ENCODE measurements at regions not wholly inside any gene's neighbourhood (a gene's known extent, or its start where the extent isn't known, plus 50 kb on each side); places are given as distances from the start of the nearest gene placed in this dataset.

DNA sequence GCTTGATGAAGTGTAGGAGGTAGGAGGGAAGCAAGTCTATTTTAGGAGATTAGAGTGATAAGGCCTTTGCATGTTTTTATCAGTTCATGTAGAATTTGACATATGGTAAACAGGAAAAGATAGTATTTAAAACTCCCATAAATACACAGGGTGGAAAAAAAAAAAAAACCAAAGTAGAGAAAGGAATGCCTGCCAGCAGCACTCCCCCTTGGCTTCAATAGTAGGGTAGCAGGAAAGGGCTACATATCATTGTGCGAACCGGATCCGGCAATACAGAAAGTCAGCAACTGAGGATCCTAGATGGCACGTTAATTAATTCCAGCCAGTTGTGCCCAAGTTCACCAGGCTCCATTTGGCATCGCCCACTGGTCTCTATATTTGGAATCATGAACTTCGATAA lies 159.6 kb upstream of the SMIM21 start:
- TF ChIP-seq ZNF507 (tag; conservative IDR thresholded peaks at IDR 0.05) = no peak
- TF ChIP-seq, protein P1, sequence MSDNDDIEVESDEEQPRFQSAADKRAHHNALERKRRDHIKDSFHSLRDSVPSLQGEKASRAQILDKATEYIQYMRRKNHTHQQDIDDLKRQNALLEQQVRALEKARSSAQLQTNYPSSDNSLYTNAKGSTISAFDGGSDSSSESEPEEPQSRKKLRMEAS (CRISPR knock-in tag; IDR thresholded peaks at IDR 0.05) = no peak
- no peak for TF ChIP-seq MAFF (IDR thresholded peaks at IDR 0.05; ENCODE audit: low read length)
- TF ChIP-seq, protein P2, sequence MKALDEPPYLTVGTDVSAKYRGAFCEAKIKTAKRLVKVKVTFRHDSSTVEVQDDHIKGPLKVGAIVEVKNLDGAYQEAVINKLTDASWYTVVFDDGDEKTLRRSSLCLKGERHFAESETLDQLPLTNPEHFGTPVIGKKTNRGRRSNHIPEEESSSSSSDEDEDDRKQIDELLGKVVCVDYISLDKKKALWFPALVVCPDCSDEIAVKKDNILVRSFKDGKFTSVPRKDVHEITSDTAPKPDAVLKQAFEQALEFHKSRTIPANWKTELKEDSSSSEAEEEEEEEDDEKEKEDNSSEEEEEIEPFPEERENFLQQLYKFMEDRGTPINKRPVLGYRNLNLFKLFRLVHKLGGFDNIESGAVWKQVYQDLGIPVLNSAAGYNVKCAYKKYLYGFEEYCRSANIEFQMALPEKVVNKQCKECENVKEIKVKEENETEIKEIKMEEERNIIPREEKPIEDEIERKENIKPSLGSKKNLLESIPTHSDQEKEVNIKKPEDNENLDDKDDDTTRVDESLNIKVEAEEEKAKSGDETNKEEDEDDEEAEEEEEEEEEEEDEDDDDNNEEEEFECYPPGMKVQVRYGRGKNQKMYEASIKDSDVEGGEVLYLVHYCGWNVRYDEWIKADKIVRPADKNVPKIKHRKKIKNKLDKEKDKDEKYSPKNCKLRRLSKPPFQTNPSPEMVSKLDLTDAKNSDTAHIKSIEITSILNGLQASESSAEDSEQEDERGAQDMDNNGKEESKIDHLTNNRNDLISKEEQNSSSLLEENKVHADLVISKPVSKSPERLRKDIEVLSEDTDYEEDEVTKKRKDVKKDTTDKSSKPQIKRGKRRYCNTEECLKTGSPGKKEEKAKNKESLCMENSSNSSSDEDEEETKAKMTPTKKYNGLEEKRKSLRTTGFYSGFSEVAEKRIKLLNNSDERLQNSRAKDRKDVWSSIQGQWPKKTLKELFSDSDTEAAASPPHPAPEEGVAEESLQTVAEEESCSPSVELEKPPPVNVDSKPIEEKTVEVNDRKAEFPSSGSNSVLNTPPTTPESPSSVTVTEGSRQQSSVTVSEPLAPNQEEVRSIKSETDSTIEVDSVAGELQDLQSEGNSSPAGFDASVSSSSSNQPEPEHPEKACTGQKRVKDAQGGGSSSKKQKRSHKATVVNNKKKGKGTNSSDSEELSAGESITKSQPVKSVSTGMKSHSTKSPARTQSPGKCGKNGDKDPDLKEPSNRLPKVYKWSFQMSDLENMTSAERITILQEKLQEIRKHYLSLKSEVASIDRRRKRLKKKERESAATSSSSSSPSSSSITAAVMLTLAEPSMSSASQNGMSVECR (CRISPR knock-in tag; IDR thresholded peaks at IDR 0.05) = no peak
- TF ChIP-seq, protein P3, sequence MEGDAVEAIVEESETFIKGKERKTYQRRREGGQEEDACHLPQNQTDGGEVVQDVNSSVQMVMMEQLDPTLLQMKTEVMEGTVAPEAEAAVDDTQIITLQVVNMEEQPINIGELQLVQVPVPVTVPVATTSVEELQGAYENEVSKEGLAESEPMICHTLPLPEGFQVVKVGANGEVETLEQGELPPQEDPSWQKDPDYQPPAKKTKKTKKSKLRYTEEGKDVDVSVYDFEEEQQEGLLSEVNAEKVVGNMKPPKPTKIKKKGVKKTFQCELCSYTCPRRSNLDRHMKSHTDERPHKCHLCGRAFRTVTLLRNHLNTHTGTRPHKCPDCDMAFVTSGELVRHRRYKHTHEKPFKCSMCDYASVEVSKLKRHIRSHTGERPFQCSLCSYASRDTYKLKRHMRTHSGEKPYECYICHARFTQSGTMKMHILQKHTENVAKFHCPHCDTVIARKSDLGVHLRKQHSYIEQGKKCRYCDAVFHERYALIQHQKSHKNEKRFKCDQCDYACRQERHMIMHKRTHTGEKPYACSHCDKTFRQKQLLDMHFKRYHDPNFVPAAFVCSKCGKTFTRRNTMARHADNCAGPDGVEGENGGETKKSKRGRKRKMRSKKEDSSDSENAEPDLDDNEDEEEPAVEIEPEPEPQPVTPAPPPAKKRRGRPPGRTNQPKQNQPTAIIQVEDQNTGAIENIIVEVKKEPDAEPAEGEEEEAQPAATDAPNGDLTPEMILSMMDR (IDR thresholded peaks at IDR 0.05 in 2 of 3, conservative IDR thresholded peaks at IDR 0.05 in 1 of 3; ENCODE audit: insufficient read depth in 2 of 3, low read depth in 1 of 3, low read length in 3 of 3) = no peak

Data from K562 (cell line).